ENCODE measurements at regions not wholly inside any gene's neighbourhood (a gene's known extent, or its start where the extent isn't known, plus 50 kb on each side); places are given as distances from the start of the nearest gene placed in this dataset.

GRCh38 chr10:3293581-3294431 lies 121.2 kb upstream of the PITRM1 start:
- Histone ChIP-seq H3K4me2 (ENCODE audit: low read depth, low read length) (no peak overlapping the region), H4K5ac (ENCODE audit: low read depth, low read length) (no peak overlapping the region; the same call in 1 of the 2 replicates), H2BK120ac (ENCODE audit: low read depth, low read length) (no peak overlapping the region), H2AK5ac (ENCODE audit: low read depth, low read length) (0 out of 2 replicates have a peak overlapping the region, but pooled peaks have one; percentile 29), H3K23ac (ENCODE audit: low read depth, low read length) (no peak overlapping the region), H3K27me3 (ENCODE audit: control insufficient read depth, insufficient read depth, low read length) (0 out of 2 replicates have a peak, but pooled peaks cover 1% of the 10 kb centered on the region), H3K79me1 (ENCODE audit: low read depth in 1 of 2, low read length in 2 of 2) (no peaks in the 10 kb centered on the region), H2BK20ac (ENCODE audit: low read depth, low read length) (0 out of 2 replicates have a peak overlapping the region, but pooled peaks have one; percentile 12), H3K4me1 (ENCODE audit: control insufficient read depth, insufficient read depth, low read length) (peaks cover 2% of the 10 kb centered on the region; the same call in 1 of the 2 replicates), H3K9me1 (ENCODE audit: insufficient read depth, low read length) (no peaks in the 10 kb centered on the region), H3K27ac (ENCODE audit: insufficient read depth, low read length) (no peak overlapping the region), H3K9ac (ENCODE audit: low read depth, low read length) (no peak overlapping the region), H3K4ac (ENCODE audit: low read depth, low read length) (no peak overlapping the region), H4K20me1 (ENCODE audit: insufficient read depth, low read length) (no peaks in the 10 kb centered on the region), H2BK15ac (ENCODE audit: low read depth, low read length) (no peak overlapping the region), H2AK9ac (replicated peaks; ENCODE audit: low read depth, low read length, poor library complexity) (no peak overlapping the region), H3K4me3 (ENCODE audit: insufficient read depth, low read depth, low read length) (no peak overlapping the region), H2BK5ac (ENCODE audit: low read depth, low read length, poor library complexity, severe bottlenecking) (no peak overlapping the region), H3K14ac (replicated peaks; ENCODE audit: low read depth, low read length) (no peak overlapping the region), H3K18ac (ENCODE audit: low read depth, low read length) (no peak overlapping the region), H2AFZ (replicated peaks; ENCODE audit: low read length, poor library complexity) (peak overlapping the region; percentile 59), H3K36me3 (ENCODE audit: control insufficient read depth, insufficient read depth, low read length) (no peaks in the 10 kb centered on the region), H3K9me3 (ENCODE audit: control insufficient read depth, insufficient read depth, low read length) (no peaks in the 10 kb centered on the region; the same call in 1 of the 2 replicates), H3K56ac (ENCODE audit: extremely low read depth, insufficient read depth, low read length) (no peak overlapping the region), H4K91ac (ENCODE audit: insufficient read depth, low read depth, low read length) (no peak overlapping the region), H4K8ac (ENCODE audit: low read depth in 2 of 2, low read length in 2 of 2) (no peak overlapping the region)
- CTCF ChIA-PET = no interaction called here
- TF ChIP-seq RCOR1 (IDR thresholded peaks at IDR 0.05; ENCODE audit: insufficient replicate concordance, low read length) = no peak
- TF ChIP-seq MXI1 (IDR thresholded peaks at IDR 0.05; ENCODE audit: borderline replicate concordance, low read depth, low read length) = no peak
- TF ChIP-seq RAD21 (IDR thresholded peaks at IDR 0.05; ENCODE audit: low read length) = no peak
- no peak for TF ChIP-seq USF2 (IDR thresholded peaks at IDR 0.05; ENCODE audit: low read depth, low read length)
- TF ChIP-seq ELK1 (IDR thresholded peaks at IDR 0.05; ENCODE audit: borderline replicate concordance, low read depth, low read length) = no peak
- TF ChIP-seq BHLHE40 (IDR thresholded peaks at IDR 0.05; ENCODE audit: low read depth, low read length) = no peak
- no peak for TF ChIP-seq FOS (IDR thresholded peaks at IDR 0.05; ENCODE audit: low read depth, low read length)
- TF ChIP-seq MAZ (IDR thresholded peaks at IDR 0.05; ENCODE audit: borderline replicate concordance, low read depth, low read length) = no peak
- TF ChIP-seq CHD1 (IDR thresholded peaks at IDR 0.05; ENCODE audit: low read depth, low read length) = no peak
- TF ChIP-seq RFX5 (IDR thresholded peaks at IDR 0.05; ENCODE audit: low read depth, low read length) = no peak
- no peak for TF ChIP-seq POLR2A (IDR thresholded peaks at IDR 0.05; ENCODE audit: low read depth, low read length)
- peak; percentile 17 for DNase-seq
- no peak for ATAC-seq (ENCODE audit: low read depth)
- dilution Hi-C loops (cut with HindIII; ENCODE audit: low sequenced_read_pairs, unreplicated experiment) (no loop called here), intact Hi-C loops (cut with micrococcal nuclease) (no loop called here), in situ Hi-C loops (cut with MboI; ENCODE audit: low sequenced_read_pairs) (no loop called here)
- BruUV-seq (replicated peaks) = no TSS peak
- POLR2A ChIA-PET (ENCODE audit: unreplicated experiment) = no interaction called here
- 95% methylated on average over 4 of the region's 19 CpGs; no CpG with 5 or more reads in 1 of the 2 experiments for WGBS, 2 experiments (ENCODE audit: extremely low coverage in 2 of 2, insufficient read length in 1 of 2)
